K562 (cell line): ENCODE measurements at regions not wholly inside any gene's neighbourhood (a gene's known extent, or its start where the extent isn't known, plus 50 kb on each side); places are given as distances from the start of the nearest gene placed in this dataset.

Experiments used
- ATAC-seq: fragments of 200-7000 bp; cut with Tn5 transposase; 3 replicates; pipeline ENCODE4 v1.9.1; 2020; ENCODE audit warnings: moderate library complexity
- BruUV-seq: library from RNA; stranded (reverse); fragments of 400-500 nt; replicated peaks from 2 replicates; lab custom pipeline; 2021; lab: Mats Ljungman, UMichigan
- CTCF ChIA-PET: fragments of 300-600 bp; formaldehyde crosslinking; extraction: SDS; loops from one replicate; lab custom pipeline; 2021; ENCODE audit warnings: low intra/inter-chr PET ratio; lab: Yijun Ruan, JAX
- POLR2A ChIA-PET: fragments of 300-600, 350-650 bp; sonication (Branson Sonifier 250); formaldehyde crosslinking; extraction: SDS; loops from one replicate; lab custom pipeline; 2021; ENCODE audit warnings: antibody characterized with exemption, inconsistent platforms; lab: Yijun Ruan, JAX
- DNase-seq, 4 experiments: peaks; one replicate each; pipeline versions ENCODE4 v3.0.0 to v3.0.0-alpha.2; 2011 to 2018; ENCODE audit warnings: low spot score in 3 of 4, mixed read lengths in 3 of 4; ENCODE audit errors: extremely low read depth in 1 of 4
- FAIRE-seq: peaks from 2 replicates; lab custom pipeline; 2011; peaks lifted over from hg19 to GRCh38; lab: Jason Lieb, UNC
- H2AFZ ChIP-seq: 2 replicates; pipeline ENCODE4 v1.6.0; 2011; ENCODE audit warnings: low read depth, low read length, control low read depth, inconsistent platforms
- H3K27ac ChIP-seq: fragments of 200-600 bp; 3 replicates; pipeline ENCODE4 v1.8.0; 2011; ENCODE audit warnings: low read depth, mild to moderate bottlenecking, control low read depth, inconsistent platforms, low read length, moderate library complexity, mixed read lengths; ENCODE audit errors: extremely low read depth
- H3K27me3 ChIP-seq, 2 experiments: fragments of 300-600 bp in 1 of 2; 2 replicates in 1 of 2; 3 replicates in 1 of 2; pipeline versions ENCODE4 v1.6.0 to v1.8.0; 2011; ENCODE audit warnings: inconsistent platforms in 2 of 2, low read length in 2 of 2, mild to moderate bottlenecking in 1 of 2, mixed read lengths in 1 of 2, moderate library complexity in 1 of 2; ENCODE audit not compliant: control insufficient read depth in 2 of 2, insufficient read depth in 2 of 2
- H3K36me3 ChIP-seq: fragments of 300-600 bp; 3 replicates; pipeline ENCODE4 v1.8.0; 2011; ENCODE audit warnings: mild to moderate bottlenecking, low read length, inconsistent platforms; ENCODE audit not compliant: control insufficient read depth, insufficient read depth
- H3K4me1 ChIP-seq, 2 experiments: fragments of 200-600 bp in 1 of 2; replicated peaks in 1 of 2; 2 replicates in 1 of 2; 3 replicates in 1 of 2; pipeline versions ENCODE4 v1.5.1 to v1.8.0; 2011; ENCODE audit warnings: inconsistent platforms in 2 of 2, low read length in 2 of 2, mild to moderate bottlenecking in 1 of 2, mixed read lengths in 1 of 2, moderate library complexity in 1 of 2; ENCODE audit not compliant: control insufficient read depth in 2 of 2, insufficient read depth in 2 of 2
- H3K4me2 ChIP-seq: 2 replicates; pipeline ENCODE4 v1.6.1; 2011; ENCODE audit warnings: low read length, control low read depth, inconsistent platforms, mixed read lengths; ENCODE audit not compliant: insufficient read depth
- H3K4me3 ChIP-seq: fragments of 200-600 bp; sonication (generic), shearing (Covaris generic); 2 replicates; pipeline ENCODE4 v1.5.1; 2016; ENCODE audit warnings: control low read depth, inconsistent platforms
- H3K79me2 ChIP-seq: fragments of 200-600 bp; 3 replicates; pipeline ENCODE4 v1.8.0; 2011; ENCODE audit warnings: low read length, inconsistent platforms; ENCODE audit not compliant: control insufficient read depth, insufficient read depth
- H3K9ac ChIP-seq, 2 experiments: 2 replicates each; pipeline versions ENCODE4 v1.6.0 to v1.6.1; 2011; ENCODE audit warnings: low read depth in 2 of 2, low read length in 2 of 2, control low read depth in 1 of 2, inconsistent platforms in 1 of 2, mild to moderate bottlenecking in 1 of 2, mixed read lengths in 1 of 2; ENCODE audit not compliant: insufficient read depth in 1 of 2
- H3K9me1 ChIP-seq: one replicate; pipeline ENCODE4 v1.6.0; 2011; ENCODE audit warnings: inconsistent platforms, mild to moderate bottlenecking, low read length, moderate library complexity; ENCODE audit not compliant: control insufficient read depth, insufficient read depth
- H3K9me3 ChIP-seq: replicated peaks from 2 replicates; pipeline ENCODE4 v1.5.1; 2011; ENCODE audit warnings: low read depth, low read length, inconsistent platforms; ENCODE audit not compliant: control insufficient read depth, insufficient read depth
- H4K20me1 ChIP-seq: replicated peaks from 2 replicates; pipeline ENCODE4 v1.6.1; 2011; ENCODE audit warnings: low read length, inconsistent platforms, mixed read lengths; ENCODE audit not compliant: control insufficient read depth, insufficient read depth
- ARHGAP35 ChIP-seq: fragments of 450-650 bp; IDR thresholded peaks from 2 replicates; pipeline ENCODE4 v1.6.1; 2018; ENCODE audit not compliant: partially characterized antibody
- FOXP1 ChIP-seq: sonication (generic); formaldehyde crosslinking; IDR thresholded peaks from 2 replicates; pipeline ENCODE4 v1.8.0; 2022; ENCODE audit warnings: mild to moderate bottlenecking, missing genetic modification reagents
- IRF9 ChIP-seq: fragments of 450-650 bp; IDR thresholded peaks from 2 replicates; pipeline ENCODE4 v1.6.1; 2016; ENCODE audit warnings: missing biosample characterization, missing genetic modification characterization
- MTA2 ChIP-seq: fragments of 450-650 bp; IDR thresholded peaks from 2 replicates; pipeline ENCODE4 v1.6.1; 2016; ENCODE audit warnings: low read depth
- NELFE ChIP-seq: IDR thresholded peaks from 2 replicates; pipeline ENCODE4 v1.6.1; 2011; ENCODE audit warnings: mild to moderate bottlenecking; ENCODE audit not compliant: insufficient read depth, insufficient read length
- NR2C1 ChIP-seq, 2 experiments: fragments of 450-650 bp; IDR thresholded peaks; 2 replicates each; pipeline ENCODE4 v1.6.1; 2017; ENCODE audit warnings: mild to moderate bottlenecking in 2 of 2, antibody characterized with exemption in 1 of 2, inconsistent platforms in 1 of 2, missing compliant biosample characterization in 1 of 2, missing genetic modification characterization in 1 of 2
- PCBP2 ChIP-seq: fragments of 200-400 bp; formaldehyde crosslinking; IDR thresholded peaks from 2 replicates; pipeline ENCODE4 v1.6.1; 2018; ENCODE audit warnings: low read length, low read depth, mild to moderate bottlenecking, moderate library complexity; ENCODE audit not compliant: poor library complexity, severe bottlenecking
- RBFOX2 ChIP-seq: fragments of 200-400 bp; formaldehyde crosslinking; IDR thresholded peaks from 2 replicates; pipeline ENCODE4 v1.6.1; 2017; ENCODE audit warnings: low read depth, mild to moderate bottlenecking, low read length, moderate library complexity
- SMARCB1 ChIP-seq: IDR thresholded peaks from 2 replicates; pipeline ENCODE4 v1.6.1; 2011; ENCODE audit warnings: improper control_type of control experiment, low read depth; ENCODE audit not compliant: insufficient read length
- TAF9B ChIP-seq: fragments of 450-650 bp; IDR thresholded peaks from 2 replicates; pipeline ENCODE4 v1.6.1; 2018; ENCODE audit warnings: mild to moderate bottlenecking; ENCODE audit not compliant: partially characterized antibody
- TARDBP ChIP-seq: fragments of 450-650 bp; IDR thresholded peaks from 2 replicates; pipeline ENCODE4 v1.6.1; 2016
- ZBTB1 ChIP-seq: sonication (generic); formaldehyde crosslinking; IDR thresholded peaks from 2 replicates; pipeline ENCODE4 v1.8.1; 2023; ENCODE audit warnings: missing genetic modification reagents, low read depth, mild to moderate bottlenecking, borderline replicate concordance
- ZC3H8 ChIP-seq: fragments of 450-650 bp; IDR thresholded peaks from 2 replicates; pipeline ENCODE4 v1.6.1; 2017
- ZNF311 ChIP-seq: fragments of 250-450 bp; sonication (Bioruptor Pico); IDR thresholded peaks from 2 replicates; pipeline ENCODE4 v1.4.0; 2020; ENCODE audit warnings: mild to moderate bottlenecking, moderate library complexity
- WGBS: fragments of 100-300 bp; shearing (Covaris generic); methylation state at CpG from one replicate; pipeline ENCODE4 v1.1.6; 2016; ENCODE audit warnings: low coverage, mixed read lengths; ENCODE audit not compliant: insufficient coverage; ENCODE audit errors: missing lambda C conversion rate; 5-methylcytosine and 5-hydroxymethylcytosine counted together
- in situ Hi-C: fragments of 300-500 bp; cut with MboI; formaldehyde crosslinking; loops from 4 replicates; pipeline ENCODE4 v1.15.0; 2018; ENCODE audit warnings: inconsistent platforms, mixed read lengths
- intact Hi-C: fragments of 100-400 bp; cut with micrococcal nuclease; formaldehyde crosslinking; loops from 2 replicates; pipeline ENCODE4 v1.14.2; 2022
- TF ChIP-seq, protein P1 (sequence below), 2 experiments: fragments of 450-650 bp in 1 of 2; sonication (generic) in 1 of 2; formaldehyde crosslinking in 1 of 2; IDR thresholded peaks in 1 of 2; conservative IDR thresholded peaks in 1 of 2; 2 replicates each; pipeline versions ENCODE4 v1.6.1 to v1.8.1; 2016 to 2023; ENCODE audit warnings: mild to moderate bottlenecking in 2 of 2, moderate library complexity in 2 of 2, inconsistent platforms in 1 of 2, missing genetic modification reagents in 1 of 2
- TF ChIP-seq, protein P2 (sequence below): sonication (generic); formaldehyde crosslinking; IDR thresholded peaks from 2 replicates; pipeline ENCODE4 v1.8.1; 2023; ENCODE audit warnings: mild to moderate bottlenecking, missing genetic modification reagents

- TF ChIP-seq, protein P1, sequence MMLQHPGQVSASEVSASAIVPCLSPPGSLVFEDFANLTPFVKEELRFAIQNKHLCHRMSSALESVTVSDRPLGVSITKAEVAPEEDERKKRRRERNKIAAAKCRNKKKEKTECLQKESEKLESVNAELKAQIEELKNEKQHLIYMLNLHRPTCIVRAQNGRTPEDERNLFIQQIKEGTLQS (IDR thresholded peaks at IDR 0.05), result no peak
- TF ChIP-seq, protein P1 (CRISPR knock-in tag; conservative IDR thresholded peaks at IDR 0.05), result no peak
- TF ChIP-seq NELFE, result no peak
- TF ChIP-seq RBFOX2, result no peak
- TF ChIP-seq FOXP1 (CRISPR knock-in tag), result no peak
- TF ChIP-seq SMARCB1, result no peak
- TF ChIP-seq ZNF311 (CRISPR knock-in tag), result no peak
- no peak for TF ChIP-seq TARDBP
- TF ChIP-seq IRF9 (tag), result no peak
These were observed 89.3 kb upstream of the SLC24A5 start (continued) for GRCh38 chr15:48031466-48031865.

GRCh38 chr15:48031973-48032372 is 88.8 kb upstream of the SLC24A5 start:
- Histone ChIP-seq H3K4me3 (no peak overlapping the region), H3K27ac (no peak overlapping the region), H3K4me1 (no peaks in the 10 kb centered on the region), H3K79me2 (no peaks in the 10 kb centered on the region), H3K27me3 (no peaks in the 10 kb centered on the region), H3K9me1 (no peaks in the 10 kb centered on the region), H3K36me3 (no peaks in the 10 kb centered on the region), H4K20me1 (no peaks in the 10 kb centered on the region), H3K4me2 (no peak overlapping the region), H2AFZ (no peak overlapping the region), H3K9me3 (no peaks in the 10 kb centered on the region), H3K9ac (no peak overlapping the region)
- in situ Hi-C loops, result no loop called here
- ATAC-seq (no peak), DNase-seq (no peak), FAIRE-seq (no peak)
- BruUV-seq, result no TSS peak
- POLR2A ChIA-PET, result no interaction called here
- intact Hi-C loops, result no loop called here
- CTCF ChIA-PET, result no interaction called here
- TF ChIP-seq, protein P2, sequence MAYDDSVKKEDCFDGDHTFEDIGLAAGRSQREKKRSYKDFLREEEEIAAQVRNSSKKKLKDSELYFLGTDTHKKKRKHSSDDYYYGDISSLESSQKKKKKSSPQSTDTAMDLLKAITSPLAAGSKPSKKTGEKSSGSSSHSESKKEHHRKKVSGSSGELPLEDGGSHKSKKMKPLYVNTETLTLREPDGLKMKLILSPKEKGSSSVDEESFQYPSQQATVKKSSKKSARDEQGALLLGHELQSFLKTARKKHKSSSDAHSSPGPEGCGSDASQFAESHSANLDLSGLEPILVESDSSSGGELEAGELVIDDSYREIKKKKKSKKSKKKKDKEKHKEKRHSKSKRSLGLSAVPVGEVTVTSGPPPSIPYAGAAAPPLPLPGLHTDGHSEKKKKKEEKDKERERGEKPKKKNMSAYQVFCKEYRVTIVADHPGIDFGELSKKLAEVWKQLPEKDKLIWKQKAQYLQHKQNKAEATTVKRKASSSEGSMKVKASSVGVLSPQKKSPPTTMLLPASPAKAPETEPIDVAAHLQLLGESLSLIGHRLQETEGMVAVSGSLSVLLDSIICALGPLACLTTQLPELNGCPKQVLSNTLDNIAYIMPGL, result no peak
- TF ChIP-seq MTA2 (no peak), ARHGAP35 (no peak), ZC3H8 (no peak), ZBTB1 (CRISPR knock-in tag) (no peak), TAF9B (no peak), NR2C1 (IDR thresholded peaks at IDR 0.05) (no peak), NR2C1 (tag; IDR thresholded peaks at IDR 0.05) (no peak), PCBP2 (no peak)
- WGBS, result 2% methylated on average over 6 of the region's 6 CpGs
